HG03558 (cell line): ENCODE measurements at regions not wholly inside any gene's neighbourhood (a gene's known extent, or its start where the extent isn't known, plus 50 kb on each side); places are given as distances from the start of the nearest gene placed in this dataset.
"Not testable (repeated sequence)": the region's sequence is repeated elsewhere in the genome, so short reads cannot be mapped to it uniquely, and the experiment has no call there.

Experiments used
- ATAC-seq: cut with Tn5 transposase; IDR thresholded peaks from one replicate; pipeline ENCODE4 v1.9.1; 2021; ENCODE audit warnings: moderate number of reproducible peaks; ENCODE audit not compliant: unreplicated experiment; ENCODE audit errors: extremely low read depth

GRCh38 chr4:184335520-184335919, 117.8 kb upstream of the ENPP6 start:
- ATAC-seq = no peak

- ATAC-seq = not testable (repeated sequence)
Observed at GRCh38 chr4:184333446-184333845, 115.8 kb upstream of the ENPP6 start.

- no peak for ATAC-seq
Observed at GRCh38 chr4:184331268-184331995, 113.8 kb upstream of the ENPP6 start.

- ATAC-seq = not testable (repeated sequence)
Observed at GRCh38 chr4:184330517-184331094, 112.9 kb upstream of the ENPP6 start.

GRCh38 chr4:184329659-184330400, 112.2 kb upstream of the ENPP6 start:
- ATAC-seq = peak; percentile 51

GRCh38 chr4:184329235-184329634, 111.6 kb upstream of the ENPP6 start:
- no peak for ATAC-seq

- ATAC-seq = peak; percentile 63
Observed at GRCh38 chr4:184328022-184328736, 110.5 kb upstream of the ENPP6 start.

GRCh38 chr4:184324939-184325477, 107.3 kb upstream of the ENPP6 start:
- ATAC-seq = no peak

- ATAC-seq = no peak
Observed at GRCh38 chr4:184322328-184323025, 104.8 kb upstream of the ENPP6 start.

GRCh38 chr4:184320631-184321030, 103.0 kb upstream of the ENPP6 start:
- no peak for ATAC-seq

- ATAC-seq = no peak
Observed at GRCh38 chr4:184318852-184319251, 101.2 kb upstream of the ENPP6 start.

- ATAC-seq = no peak
Observed at GRCh38 chr4:184317234-184317918, 99.7 kb upstream of the ENPP6 start.

- ATAC-seq = no peak
Observed at GRCh38 chr4:184316821-184317220, 99.1 kb upstream of the ENPP6 start.

GRCh38 chr4:184315675-184316359, 98.1 kb upstream of the ENPP6 start:
- no peak for ATAC-seq

- ATAC-seq = peak; percentile 67
Observed at GRCh38 chr4:184313702-184314659, 96.3 kb upstream of the ENPP6 start.

- no peak for ATAC-seq
Observed at GRCh38 chr4:184313058-184313581, 95.4 kb upstream of the ENPP6 start.

GRCh38 chr4:184312126-184312525, 94.5 kb upstream of the ENPP6 start:
- ATAC-seq = no peak
